NT2/D1 (cell line): ENCODE measurements at regions not wholly inside any gene's neighbourhood (a gene's known extent, or its start where the extent isn't known, plus 50 kb on each side); places are given as distances from the start of the nearest gene placed in this dataset.
"Not testable (repeated sequence)": the region's sequence is repeated elsewhere in the genome, so short reads cannot be mapped to it uniquely, and the experiment has no call there.

Experiments
- DNase-seq: peaks from one replicate; pipeline ENCODE4 v3.0.0-alpha.2; 2011; ENCODE audit warnings: low read depth, low spot score
- H3K27me3 ChIP-seq: 2 replicates; pipeline ENCODE4 v1.6.0; 2011; ENCODE audit warnings: mild to moderate bottlenecking; ENCODE audit not compliant: insufficient read length, insufficient read depth
- H3K36me3 ChIP-seq: 2 replicates; pipeline ENCODE4 v1.6.1; 2011; ENCODE audit warnings: mild to moderate bottlenecking, low read length, mixed read lengths; ENCODE audit not compliant: insufficient read depth, insufficient read length
- H3K4me1 ChIP-seq: 2 replicates; pipeline ENCODE4 v1.5.1; 2011; ENCODE audit not compliant: insufficient read depth, insufficient read length
- H3K4me3 ChIP-seq: 2 replicates; pipeline ENCODE4 v1.5.1; 2011; ENCODE audit warnings: low read depth; ENCODE audit not compliant: insufficient read length
- H3K9ac ChIP-seq: 2 replicates; pipeline ENCODE4 v1.6.0; 2011; ENCODE audit warnings: low read depth; ENCODE audit not compliant: insufficient read length
- H3K9me3 ChIP-seq: 2 replicates; pipeline ENCODE4 v1.5.1; 2011; ENCODE audit warnings: mild to moderate bottlenecking, low read length; ENCODE audit not compliant: insufficient read depth
- SUZ12 ChIP-seq: IDR thresholded peaks from 2 replicates; pipeline ENCODE4 v1.6.1; 2011; ENCODE audit not compliant: insufficient read length, insufficient read depth; ENCODE audit errors: extremely low read depth
- YY1 ChIP-seq: IDR thresholded peaks from 2 replicates; pipeline ENCODE4 v1.6.1; 2011; ENCODE audit not compliant: insufficient read length, insufficient read depth
- ZNF274 ChIP-seq: IDR thresholded peaks from 2 replicates; pipeline ENCODE4 v1.6.1; 2011; ENCODE audit warnings: mild to moderate bottlenecking, low read depth, low read length

DNA sequence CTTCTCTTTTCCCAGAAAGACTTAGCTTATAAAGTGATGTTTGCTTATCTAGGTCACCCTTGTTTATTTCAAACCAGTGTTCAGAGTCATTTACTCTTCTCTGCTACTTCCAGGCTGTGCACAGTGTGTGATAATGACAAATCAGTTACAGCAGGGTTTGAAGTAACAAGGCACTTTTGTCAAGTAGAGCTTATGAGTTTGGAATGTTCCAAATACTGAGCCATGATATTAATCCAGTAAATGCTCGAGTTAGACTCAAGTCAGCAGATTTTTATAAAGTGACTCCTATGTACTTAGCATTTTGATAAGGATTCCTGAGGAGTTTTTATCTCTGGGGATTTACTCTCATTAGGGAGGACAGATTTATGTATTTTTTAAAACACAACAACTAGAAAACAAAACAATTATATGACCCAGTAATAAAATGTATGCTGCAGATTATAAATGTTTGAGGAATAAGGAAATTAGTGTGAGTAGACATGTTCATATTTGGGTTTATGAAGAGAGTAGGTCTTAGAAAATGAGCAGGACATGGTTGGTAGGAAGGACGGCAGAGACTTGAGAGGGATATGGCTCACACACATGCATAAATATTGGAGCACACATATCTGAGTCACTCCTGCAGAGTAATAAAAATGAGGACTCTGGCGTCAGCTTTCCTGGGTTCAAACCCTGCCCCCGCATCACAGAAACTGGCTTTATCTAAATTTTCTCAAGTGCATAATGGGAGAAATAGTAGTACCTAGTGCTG lies 271.2 kb downstream of the FBXO8 start:
- H3K4me1 ChIP-seq, result no peaks in the 10 kb centered on the region
- H3K4me3 ChIP-seq, result no peak overlapping the region
- TF ChIP-seq SUZ12 (no peak), YY1 (no peak), ZNF274 (no peak)
- H3K36me3 ChIP-seq, result no peaks in the 10 kb centered on the region
- H3K9me3 ChIP-seq, result no peaks in the 10 kb centered on the region
- no peak for DNase-seq
- H3K27me3 ChIP-seq, result no peaks in the 10 kb centered on the region
- no peak overlapping the region for H3K9ac ChIP-seq

DNA sequence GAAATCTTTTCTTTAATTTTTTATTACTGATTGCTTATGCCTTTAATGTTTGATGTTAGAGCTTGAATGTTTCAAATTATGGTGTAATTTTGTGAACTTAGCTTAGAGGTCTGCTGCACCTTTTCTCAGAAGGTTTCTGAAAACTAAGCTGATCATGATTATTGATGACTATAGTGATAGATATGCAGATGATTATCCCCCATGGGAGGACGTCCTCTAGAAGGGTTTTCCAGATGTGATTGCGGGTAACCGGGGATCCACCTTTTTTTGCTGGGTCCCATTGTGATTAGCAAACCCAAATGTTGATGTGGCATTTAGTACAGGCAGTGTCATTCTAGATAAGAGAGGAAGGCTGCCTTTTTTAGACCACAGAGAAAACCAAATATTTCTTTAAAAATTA lies 272.9 kb downstream of the FBXO8 start:
- Histone ChIP-seq H3K4me1 (no peaks in the 10 kb centered on the region), H3K27me3 (no peaks in the 10 kb centered on the region), H3K4me3 (no peak overlapping the region), H3K9me3 (no peaks in the 10 kb centered on the region), H3K9ac (no peak overlapping the region), H3K36me3 (no peaks in the 10 kb centered on the region)
- TF ChIP-seq ZNF274 (no peak), SUZ12 (no peak), YY1 (no peak)
- no peak for DNase-seq

DNA sequence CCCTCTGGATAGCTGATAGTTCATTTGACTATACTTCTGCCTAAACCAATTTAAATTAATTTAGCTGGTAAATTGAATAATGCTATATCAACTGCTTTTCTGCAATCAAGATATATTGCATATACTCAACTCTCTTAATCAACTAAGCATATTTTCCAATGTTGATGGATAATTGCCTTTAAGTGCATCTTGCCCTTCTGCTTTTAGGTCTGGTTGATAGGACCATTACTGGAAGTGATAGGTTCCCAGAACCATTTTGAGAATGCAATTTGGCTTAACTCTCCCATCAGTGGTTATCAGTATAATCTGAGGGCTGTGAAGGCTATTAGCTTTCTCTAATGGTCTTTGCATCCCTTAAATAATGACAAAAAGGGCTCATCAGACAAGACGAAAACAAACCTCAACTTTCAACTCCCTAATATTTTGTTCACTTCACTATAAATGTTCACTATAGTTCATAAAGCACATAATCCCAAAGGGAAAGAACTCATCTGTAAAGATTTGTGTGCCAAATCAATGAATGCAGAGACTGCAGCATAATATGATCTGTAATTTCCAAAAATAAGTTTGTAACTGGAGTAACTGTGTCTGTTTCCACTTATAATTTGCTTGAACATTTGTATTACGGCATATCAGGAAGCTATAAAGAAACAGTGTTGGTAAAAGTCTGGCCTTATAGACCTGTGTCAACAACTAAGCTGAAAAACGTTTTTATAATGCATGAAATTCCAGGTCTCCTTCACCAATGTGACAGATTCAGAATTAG lies 273.6 kb downstream of the FBXO8 start:
- no peaks in the 10 kb centered on the region for H3K27me3 ChIP-seq
- no peaks in the 10 kb centered on the region for H3K4me1 ChIP-seq
- TF ChIP-seq ZNF274, result no peak
- no peak for TF ChIP-seq YY1
- TF ChIP-seq SUZ12, result no peak
- no peak for DNase-seq
- H3K36me3 ChIP-seq, result no peaks in the 10 kb centered on the region
- no peaks in the 10 kb centered on the region for H3K9me3 ChIP-seq
- no peak overlapping the region for H3K9ac ChIP-seq
- H3K4me3 ChIP-seq, result no peak overlapping the region

DNA sequence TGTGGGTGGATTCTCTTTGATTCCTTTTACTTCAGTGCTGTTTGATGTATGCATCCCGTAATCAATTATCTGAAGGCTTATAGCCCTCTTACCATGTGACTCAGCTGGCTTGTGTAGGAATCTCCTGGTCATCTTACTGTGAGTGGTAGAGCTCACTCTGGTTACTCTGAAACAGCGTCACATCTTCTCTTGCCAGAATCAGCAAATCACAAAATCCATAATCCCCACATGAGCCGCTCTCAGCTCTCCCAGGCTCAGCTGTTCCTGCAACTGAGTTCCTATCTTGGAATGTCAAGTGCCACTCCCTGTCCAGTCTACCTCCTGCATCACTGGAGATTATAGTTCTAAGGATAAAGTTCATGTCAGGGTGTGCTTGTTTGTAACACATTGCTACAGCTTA lies 278.0 kb downstream of the FBXO8 start:
- DNase-seq, result no peak
- Histone ChIP-seq H3K4me1 (no peaks in the 10 kb centered on the region), H3K9ac (no peak overlapping the region), H3K36me3 (no peaks in the 10 kb centered on the region), H3K4me3 (no peak overlapping the region), H3K27me3 (no peaks in the 10 kb centered on the region), H3K9me3 (no peaks in the 10 kb centered on the region)
- TF ChIP-seq SUZ12, result no peak
- TF ChIP-seq ZNF274, result no peak
- TF ChIP-seq YY1, result no peak

DNA sequence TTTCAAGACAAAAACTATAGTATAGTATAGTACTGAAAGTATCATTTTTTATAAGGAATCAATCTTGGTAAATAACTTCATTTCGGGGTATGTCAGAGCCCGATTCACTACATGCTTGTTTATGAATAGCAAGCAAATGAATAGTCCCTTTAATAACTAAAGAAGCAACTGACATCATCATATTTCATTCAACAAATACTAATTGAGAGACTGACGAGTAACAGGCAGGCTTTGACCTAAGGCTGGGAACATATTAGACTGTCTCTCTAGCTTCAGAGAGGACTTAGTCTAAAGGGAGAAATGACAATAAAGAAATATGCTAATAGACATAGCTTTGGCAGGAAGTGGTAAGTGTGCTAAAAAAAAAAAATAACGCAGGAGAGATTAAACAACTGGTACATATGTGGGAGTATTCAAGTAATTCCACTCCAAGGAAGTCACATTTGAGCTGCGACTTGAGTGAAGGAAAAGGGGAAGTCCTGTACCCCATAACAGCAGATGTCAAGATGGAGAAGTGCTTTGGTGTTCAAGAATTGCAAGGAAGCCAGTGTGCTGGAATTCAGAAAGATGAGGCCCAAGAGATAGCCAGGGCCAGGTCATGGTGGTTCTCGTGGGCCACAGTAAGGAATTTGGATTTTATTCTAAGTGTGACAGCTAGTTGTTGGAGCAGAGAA lies 284.9 kb downstream of the FBXO8 start:
- H3K36me3 ChIP-seq, result no peaks in the 10 kb centered on the region
- DNase-seq, result no peak
- H3K9me3 ChIP-seq, result no peaks in the 10 kb centered on the region
- no peak overlapping the region for H3K4me3 ChIP-seq
- no peak for TF ChIP-seq SUZ12
- TF ChIP-seq ZNF274, result no peak
- TF ChIP-seq YY1, result no peak
- H3K4me1 ChIP-seq, result no peaks in the 10 kb centered on the region
- no peak overlapping the region for H3K9ac ChIP-seq
- H3K27me3 ChIP-seq, result no peaks in the 10 kb centered on the region

DNA sequence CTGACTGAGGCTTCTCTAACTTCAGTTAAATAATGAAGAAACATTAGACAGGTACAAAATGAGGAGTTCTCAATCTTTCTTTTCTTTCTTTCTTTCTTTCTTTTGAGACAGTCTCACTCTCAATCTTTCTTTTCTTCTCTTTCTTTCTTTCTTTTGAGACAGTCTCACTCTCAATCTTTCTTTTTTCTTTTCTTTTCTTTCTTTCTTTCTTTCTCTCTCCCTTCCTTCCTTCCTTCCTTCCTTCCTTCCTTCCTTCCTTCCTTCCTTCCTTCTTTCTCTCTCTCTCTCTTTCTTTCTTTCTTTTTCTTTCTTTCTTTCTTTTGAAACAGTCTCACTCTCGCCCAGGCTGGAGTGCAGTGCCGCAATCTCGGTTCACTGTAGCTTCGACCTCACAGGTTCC lies 287.7 kb downstream of the FBXO8 start:
- not testable (repeated sequence) for DNase-seq, H3K36me3 ChIP-seq, H3K4me1 ChIP-seq, H3K4me3 ChIP-seq, H3K9ac ChIP-seq, H3K27me3 ChIP-seq, H3K9me3 ChIP-seq

DNA sequence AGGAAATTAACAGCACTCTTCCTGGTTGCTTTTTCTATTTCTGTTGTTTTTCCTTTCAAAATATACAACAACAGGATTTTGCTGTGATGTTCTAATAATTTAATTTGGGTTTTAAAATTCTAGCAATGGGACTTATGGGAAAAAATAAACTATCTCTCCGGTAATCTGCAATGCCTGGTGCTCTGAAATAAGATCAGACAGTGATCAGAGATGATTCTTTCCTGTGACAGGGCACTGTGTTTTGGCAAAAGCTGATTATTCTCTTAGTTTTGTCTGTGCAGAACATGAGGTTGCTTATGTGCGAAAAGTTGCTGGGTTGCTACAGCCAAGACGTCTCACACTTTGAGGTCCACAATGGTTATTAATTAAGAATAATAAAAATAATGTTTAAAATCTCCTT lies 291.7 kb downstream of the FBXO8 start:
- no peak for DNase-seq
- Histone ChIP-seq H3K27me3 (no peaks in the 10 kb centered on the region), H3K36me3 (no peaks in the 10 kb centered on the region), H3K4me1 (no peaks in the 10 kb centered on the region), H3K9me3 (no peaks in the 10 kb centered on the region), H3K9ac (no peak overlapping the region), H3K4me3 (no peak overlapping the region)
- no peak for TF ChIP-seq YY1
- TF ChIP-seq SUZ12, result no peak
- TF ChIP-seq ZNF274, result no peak
